Naive thymus-derived CD8-positive, alpha-beta T cell (primary cell): ENCODE measurements at regions not wholly inside any gene's neighbourhood (a gene's known extent, or its start where the extent isn't known, plus 50 kb on each side); places are given as distances from the start of the nearest gene placed in this dataset.
A peak's percentile ranks its signal among the peaks of the same experiment; 100 is the strongest.

ENCODE experiments used
- ATAC-seq, 2 donors: fragments of 150-1000 bp; cut with Tn5 transposase in 1 of 2; sonication (Bioruptor Pico), chemical (Tn5 transposase) in 1 of 2; 1 replicate in 1 of 2; 2 replicates in 1 of 2; pipeline ENCODE4 v1.10.0; 2021; ENCODE audit warnings: mild to moderate bottlenecking in 2 of 2, moderate library complexity in 2 of 2
- POLR2A ChIA-PET: fragments of 350-600 bp; sonication (Branson Sonifier 250); formaldehyde crosslinking; loops from one replicate; lab custom pipeline; 2021; ENCODE audit warnings: antibody characterized with exemption; lab: Charles Lee
- DNase-seq, 10 donors: peaks; one replicate each; pipeline versions ENCODE4 v3.0.0 to v3.0.0-alpha.2; 2020 to 2022
- H3K27ac Mint-ChIP-seq, 10 donors: one replicate each; pipeline ENCODE4 v1.8.0; 2020 to 2022; ENCODE audit warnings: mild to moderate bottlenecking in 10 of 10, mixed read lengths in 10 of 10, moderate library complexity in 4 of 10, inconsistent platforms in 1 of 10
- H3K27me3 Mint-ChIP-seq, 5 donors: one replicate each; pipeline ENCODE4 v1.8.0; 2021 to 2022; ENCODE audit warnings: mixed read lengths in 5 of 5
- H3K36me3 Mint-ChIP-seq, 3 donors: one replicate each; pipeline ENCODE4 v1.8.0; 2020 to 2022; ENCODE audit warnings: mixed read lengths in 3 of 3, mild to moderate bottlenecking in 2 of 3, inconsistent platforms in 1 of 3
- H3K4me1 Mint-ChIP-seq, 4 donors: one replicate each; pipeline ENCODE4 v1.8.0; 2021 to 2022; ENCODE audit warnings: mixed read lengths in 4 of 4
- H3K4me3 Mint-ChIP-seq, 10 donors: one replicate each; pipeline ENCODE4 v1.8.0; 2020 to 2022; ENCODE audit warnings: mild to moderate bottlenecking in 10 of 10, mixed read lengths in 10 of 10, moderate library complexity in 6 of 10, inconsistent platforms in 1 of 10
- H3K9me3 Mint-ChIP-seq, 9 donors: one replicate each; pipeline ENCODE4 v1.8.0; 2020 to 2022; ENCODE audit warnings: mixed read lengths in 9 of 9, mild to moderate bottlenecking in 3 of 9, inconsistent platforms in 1 of 9, moderate library complexity in 1 of 9

DNA sequence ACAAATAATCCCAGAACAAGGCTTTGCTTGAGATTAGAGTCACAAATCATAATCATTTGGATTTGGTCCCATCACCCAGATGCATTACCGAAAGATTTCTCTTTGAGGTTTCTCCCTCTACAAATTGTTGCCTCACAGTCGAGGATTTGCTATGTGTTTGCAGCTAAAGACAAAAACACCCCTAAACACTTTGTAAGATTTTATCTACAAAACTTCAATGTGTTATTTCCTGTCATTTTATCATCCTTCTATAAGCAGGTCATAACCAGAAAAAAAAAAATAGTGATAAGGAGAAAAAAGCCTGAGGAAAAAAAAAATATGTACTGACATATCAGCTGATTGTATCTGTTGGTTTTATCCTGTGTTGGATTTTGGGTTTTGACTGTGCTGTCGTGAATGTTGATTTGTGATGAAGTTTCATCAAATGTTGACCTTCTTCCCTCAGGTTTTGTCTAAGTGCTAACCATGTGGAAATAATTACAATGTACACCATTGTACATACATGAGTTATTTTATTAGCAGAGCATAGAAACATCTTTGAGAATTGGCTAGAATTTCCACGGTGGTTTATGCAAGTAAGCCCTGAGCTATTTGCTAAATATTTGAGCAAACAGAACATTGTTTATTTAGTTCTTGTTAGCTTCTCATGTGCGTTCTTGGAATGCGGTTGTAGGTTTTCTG is 274.4 kb downstream of the NEBL start:
- no peak overlapping the region for H3K4me3 Mint-ChIP-seq
- H3K9me3 Mint-ChIP-seq, result no peaks in the 10 kb centered on the region
- no peaks in the 10 kb centered on the region for H3K36me3 Mint-ChIP-seq
- POLR2A ChIA-PET, result no interaction called here
- H3K27me3 Mint-ChIP-seq, result no peaks in the 10 kb centered on the region
- H3K27ac Mint-ChIP-seq, result peak overlapping the region in 1 of 10 donors; percentile 20
- peaks cover 0 to 8% (median 0%) of the 10 kb centered on the region in 4 donors for H3K4me1 Mint-ChIP-seq
- no peak for DNase-seq
- ATAC-seq, result no peak

DNA sequence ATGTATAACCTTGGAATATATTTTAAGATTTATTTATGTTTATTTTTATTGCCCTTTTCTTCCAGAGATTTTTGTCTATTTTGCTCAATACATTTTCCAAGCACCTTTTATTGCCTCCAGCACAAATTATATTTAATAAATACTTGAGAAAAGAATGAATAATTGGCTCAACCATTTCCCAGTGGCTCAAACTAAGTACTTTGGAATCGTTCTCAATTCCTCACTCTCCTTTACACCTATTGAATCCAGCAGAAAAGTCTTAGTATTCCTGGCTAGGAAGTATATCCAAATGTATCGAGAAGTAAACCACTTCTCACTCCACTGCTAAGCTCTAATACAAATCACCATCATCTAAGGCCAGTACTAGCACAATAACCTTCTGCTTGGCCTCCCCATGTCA is 276.1 kb downstream of the NEBL start:
- Mint-ChIP-seq H3K9me3 (no peaks in the 10 kb centered on the region), H3K27ac (no peak overlapping the region), H3K4me1 (peaks cover 3 to 22% (median 9%) of the 10 kb centered on the region in 4 donors), H3K36me3 (no peaks in the 10 kb centered on the region), H3K27me3 (no peaks in the 10 kb centered on the region), H3K4me3 (no peak overlapping the region)
- DNase-seq (no peak), ATAC-seq (no peak)
- POLR2A ChIA-PET, result no interaction called here

DNA sequence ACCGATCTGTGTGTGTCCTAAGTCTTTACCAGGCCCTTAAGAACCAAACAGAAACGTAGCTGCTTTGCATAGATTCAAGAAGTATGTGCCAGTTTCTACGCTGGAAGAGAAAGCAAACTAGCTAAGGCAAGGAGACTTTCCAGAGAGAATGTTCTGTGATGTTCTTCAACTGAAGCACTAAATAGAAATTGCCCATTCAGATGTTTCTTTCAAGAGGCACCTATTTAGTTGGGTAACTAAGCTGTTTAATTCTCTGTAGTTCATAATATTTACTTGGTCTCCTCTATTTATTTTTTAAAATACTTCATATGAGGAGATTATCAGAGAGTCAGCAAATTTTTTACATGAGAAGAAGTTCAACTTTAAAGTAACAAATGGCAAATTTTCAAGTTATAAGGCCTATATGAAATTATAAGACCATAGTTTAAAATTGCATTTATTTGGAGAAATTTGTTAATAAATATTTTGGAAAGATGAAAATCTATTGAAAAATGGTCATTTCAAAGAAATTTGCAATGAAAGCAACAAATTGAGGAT is 279.0 kb downstream of the NEBL start:
- Mint-ChIP-seq H3K27ac (no peak overlapping the region), H3K27me3 (peaks cover 0 to 6% (median 0%) of the 10 kb centered on the region in 5 donors), H3K4me1 (peaks cover 3 to 34% (median 9%) of the 10 kb centered on the region in 4 donors), H3K4me3 (no peak overlapping the region), H3K36me3 (no peaks in the 10 kb centered on the region), H3K9me3 (peaks cover 0 to 6% (median 0%) of the 10 kb centered on the region in 9 donors)
- POLR2A ChIA-PET, result no interaction called here
- DNase-seq (no peak), ATAC-seq (no peak)

DNA sequence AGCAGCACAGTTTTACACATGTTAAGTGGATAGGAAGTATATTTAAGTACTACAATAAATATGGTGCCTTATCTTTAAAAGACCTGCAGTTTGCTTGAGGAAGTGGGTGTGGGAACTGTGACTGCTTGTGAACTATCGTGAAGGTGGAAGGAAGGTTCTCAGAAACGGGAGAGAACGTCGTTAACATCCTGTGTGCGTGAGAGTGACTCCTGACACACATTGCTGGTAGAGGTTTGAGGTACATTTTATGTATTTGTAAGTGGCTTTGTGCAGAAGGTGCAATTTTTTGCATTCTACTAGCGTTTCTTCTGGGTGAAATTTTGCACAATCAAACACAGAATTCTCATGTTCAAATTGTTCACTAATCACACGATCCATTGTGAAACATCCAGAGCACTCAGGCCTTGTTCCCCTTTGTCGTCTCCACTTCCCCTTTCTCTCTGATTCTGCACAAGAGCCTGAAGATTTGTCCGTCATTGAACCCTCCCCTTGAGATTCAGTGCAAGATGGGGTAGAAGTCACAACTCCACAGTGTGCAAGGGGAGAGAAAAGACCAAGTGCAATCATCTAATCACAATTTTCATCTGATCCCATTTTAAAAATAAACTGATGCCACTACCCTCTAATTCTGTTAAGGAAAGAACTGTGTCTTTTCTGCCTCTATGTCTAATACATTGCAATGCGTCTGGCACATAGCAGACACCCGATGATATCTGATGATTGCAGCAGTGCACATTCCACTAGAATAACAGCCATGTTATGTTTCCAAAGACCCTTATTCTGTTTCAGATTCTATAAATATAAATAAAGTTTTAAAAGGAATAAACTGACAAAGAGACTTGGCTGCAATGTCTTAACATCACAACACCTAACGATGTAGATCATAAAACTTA is 279.9 kb downstream of the NEBL start:
- H3K27ac Mint-ChIP-seq, result peak overlapping the region in 1 of 10 donors; percentile 55
- H3K27me3 Mint-ChIP-seq, result peaks cover 0 to 6% (median 0%) of the 10 kb centered on the region in 5 donors
- H3K4me3 Mint-ChIP-seq, result peak overlapping the region in 2 of 10 donors; percentile 11 to 13
- H3K36me3 Mint-ChIP-seq, result no peaks in the 10 kb centered on the region
- peaks cover 3 to 31% (median 9%) of the 10 kb centered on the region in 4 donors for H3K4me1 Mint-ChIP-seq
- no peak for DNase-seq
- ATAC-seq, result no peak
- POLR2A ChIA-PET, result no interaction called here
- peaks cover 0 to 6% (median 0%) of the 10 kb centered on the region in 9 donors for H3K9me3 Mint-ChIP-seq

DNA sequence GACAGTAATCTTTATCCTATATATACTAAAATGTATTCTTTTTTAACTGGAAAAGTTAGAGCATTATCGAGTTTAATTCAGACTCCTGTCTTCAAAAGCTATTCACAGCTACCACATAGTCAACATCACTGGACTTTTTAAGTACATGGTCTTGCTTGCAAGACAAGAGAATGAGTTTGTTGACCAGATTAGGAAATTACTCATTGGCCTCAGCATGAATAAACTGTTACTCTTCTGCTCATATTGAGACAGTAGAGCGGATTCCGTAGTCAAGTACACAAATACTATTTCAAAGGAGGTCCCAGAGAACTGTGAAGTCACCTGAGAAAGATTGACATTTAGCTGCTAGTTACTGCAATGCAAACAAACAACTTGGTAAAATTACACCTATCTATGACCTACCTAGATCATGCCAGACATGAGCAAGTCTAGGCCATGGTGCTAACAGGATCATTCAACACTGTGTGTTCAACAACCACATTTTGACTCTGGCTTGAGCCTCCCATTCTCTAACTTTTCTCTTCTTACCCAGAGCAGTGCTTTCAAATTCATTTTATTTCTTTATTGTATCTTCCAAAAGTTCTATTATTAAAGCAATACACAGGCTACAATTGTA is 280.9 kb downstream of the NEBL start:
- ATAC-seq (no peak), DNase-seq (no peak)
- POLR2A ChIA-PET, result no interaction called here
- H3K36me3 Mint-ChIP-seq, result no peaks in the 10 kb centered on the region
- H3K27ac Mint-ChIP-seq, result peak overlapping the region in 1 of 10 donors; percentile 55
- H3K9me3 Mint-ChIP-seq, result peaks cover 0 to 10% (median 0%) of the 10 kb centered on the region in 9 donors
- peaks cover 0 to 6% (median 0%) of the 10 kb centered on the region in 5 donors for H3K27me3 Mint-ChIP-seq
- H3K4me3 Mint-ChIP-seq, result no peak overlapping the region
- peaks cover 3 to 30% (median 9%) of the 10 kb centered on the region in 4 donors for H3K4me1 Mint-ChIP-seq

DNA sequence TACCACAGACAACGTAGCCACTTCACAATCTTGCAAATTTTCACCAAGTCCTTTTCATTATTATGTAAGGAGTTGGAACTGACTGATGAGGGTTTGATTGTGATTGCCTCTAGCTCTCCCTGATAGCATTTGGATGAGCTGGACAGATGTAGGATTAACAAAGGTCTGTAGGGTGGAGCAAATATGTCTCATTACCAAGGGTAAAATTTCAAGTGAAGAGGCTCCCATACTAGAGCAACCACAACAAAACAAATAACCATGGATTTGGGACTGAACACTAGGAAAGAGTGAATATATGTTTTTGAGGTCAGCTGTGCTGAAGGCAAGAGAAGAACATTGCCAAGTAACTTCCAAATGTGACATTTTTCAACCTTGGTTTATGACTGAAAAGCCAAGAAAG is 281.7 kb downstream of the NEBL start:
- Mint-ChIP-seq H3K27ac (no peak overlapping the region), H3K36me3 (no peaks in the 10 kb centered on the region), H3K9me3 (peaks cover 0 to 10% (median 0%) of the 10 kb centered on the region in 9 donors), H3K4me1 (peaks cover 3 to 30% (median 9%) of the 10 kb centered on the region in 4 donors), H3K27me3 (peaks cover 0 to 6% (median 0%) of the 10 kb centered on the region in 5 donors), H3K4me3 (no peak overlapping the region)
- no peak for DNase-seq
- no peak for ATAC-seq
- POLR2A ChIA-PET, result no interaction called here

DNA sequence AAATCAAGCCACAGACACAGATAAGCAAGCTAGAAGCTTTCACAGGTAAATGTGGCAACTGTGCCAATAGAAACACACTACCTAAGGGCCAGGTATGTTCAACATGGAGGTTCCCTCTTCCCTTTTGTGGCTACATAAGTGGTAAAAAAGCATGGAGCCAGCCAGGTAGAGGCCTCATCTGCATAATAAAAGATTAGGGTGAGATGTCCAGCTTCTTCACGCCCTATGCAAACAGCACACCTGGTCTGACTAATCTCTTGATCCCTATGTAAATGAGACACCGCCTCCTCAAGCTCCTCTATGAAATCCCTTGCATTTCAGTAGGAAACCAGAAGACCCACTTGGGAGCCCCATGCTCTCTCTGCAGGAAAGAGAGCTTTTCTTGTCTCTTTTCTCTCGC is 282.2 kb downstream of the NEBL start:
- H3K27ac Mint-ChIP-seq, result no peak overlapping the region
- DNase-seq (no peak), ATAC-seq (no peak)
- peaks cover 0 to 10% (median 0%) of the 10 kb centered on the region in 9 donors for H3K9me3 Mint-ChIP-seq
- H3K36me3 Mint-ChIP-seq, result no peaks in the 10 kb centered on the region
- peaks cover 3 to 30% (median 9%) of the 10 kb centered on the region in 4 donors for H3K4me1 Mint-ChIP-seq
- H3K4me3 Mint-ChIP-seq, result no peak overlapping the region
- POLR2A ChIA-PET, result no interaction called here
- H3K27me3 Mint-ChIP-seq, result peaks cover 0 to 6% (median 0%) of the 10 kb centered on the region in 5 donors

DNA sequence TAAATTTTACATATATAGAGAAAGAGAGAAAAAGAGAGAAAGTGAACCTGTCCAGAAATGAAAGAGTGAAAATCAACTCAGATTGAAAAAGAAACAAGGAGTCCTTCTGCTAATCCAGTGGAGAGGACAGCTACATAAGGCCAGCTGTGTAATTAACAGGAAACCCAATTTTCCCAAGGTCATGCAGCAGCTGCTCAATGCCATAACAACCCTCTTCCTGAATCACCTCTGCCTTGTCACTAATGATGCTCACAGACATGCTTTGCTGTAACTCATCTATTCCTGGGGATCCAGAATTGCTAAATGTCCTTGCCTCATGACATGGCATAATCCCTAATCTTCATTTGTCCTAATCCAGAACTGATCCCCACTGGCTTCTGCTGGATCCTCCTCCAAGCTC is 288.6 kb downstream of the NEBL start:
- Mint-ChIP-seq H3K27me3 (no peaks in the 10 kb centered on the region), H3K27ac (no peak overlapping the region), H3K4me1 (peaks cover 0 to 4% (median 0%) of the 10 kb centered on the region in 4 donors), H3K36me3 (no peaks in the 10 kb centered on the region), H3K4me3 (no peak overlapping the region), H3K9me3 (peaks cover 0 to 14% (median 0%) of the 10 kb centered on the region in 9 donors)
- ATAC-seq, result no peak
- POLR2A ChIA-PET, result no interaction called here
- no peak for DNase-seq

DNA sequence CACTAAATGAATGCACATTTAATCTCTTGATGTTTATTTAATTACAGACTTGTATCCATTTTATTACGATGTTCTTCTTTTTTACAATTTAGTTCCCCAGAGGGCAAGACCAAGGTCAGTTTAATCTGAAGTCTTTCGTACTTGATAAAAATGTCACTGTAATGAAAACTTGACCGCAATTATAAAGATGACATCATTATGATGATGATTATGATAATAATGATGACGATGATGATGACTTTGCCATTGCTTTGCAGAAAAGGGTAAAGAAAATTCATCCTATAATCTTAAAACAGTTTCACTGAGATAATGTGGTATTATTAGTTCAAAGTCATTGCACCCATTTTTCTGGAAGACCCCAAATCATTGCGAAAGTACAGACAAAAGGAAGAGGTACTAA is 290.1 kb downstream of the NEBL start:
- H3K4me1 Mint-ChIP-seq, result no peaks in the 10 kb centered on the region
- ATAC-seq (no peak), DNase-seq (no peak)
- H3K4me3 Mint-ChIP-seq, result no peak overlapping the region
- no peaks in the 10 kb centered on the region for H3K27me3 Mint-ChIP-seq
- peaks cover 0 to 18% (median 0%) of the 10 kb centered on the region in 9 donors for H3K9me3 Mint-ChIP-seq
- H3K27ac Mint-ChIP-seq, result no peak overlapping the region
- POLR2A ChIA-PET, result no interaction called here
- no peaks in the 10 kb centered on the region for H3K36me3 Mint-ChIP-seq

DNA sequence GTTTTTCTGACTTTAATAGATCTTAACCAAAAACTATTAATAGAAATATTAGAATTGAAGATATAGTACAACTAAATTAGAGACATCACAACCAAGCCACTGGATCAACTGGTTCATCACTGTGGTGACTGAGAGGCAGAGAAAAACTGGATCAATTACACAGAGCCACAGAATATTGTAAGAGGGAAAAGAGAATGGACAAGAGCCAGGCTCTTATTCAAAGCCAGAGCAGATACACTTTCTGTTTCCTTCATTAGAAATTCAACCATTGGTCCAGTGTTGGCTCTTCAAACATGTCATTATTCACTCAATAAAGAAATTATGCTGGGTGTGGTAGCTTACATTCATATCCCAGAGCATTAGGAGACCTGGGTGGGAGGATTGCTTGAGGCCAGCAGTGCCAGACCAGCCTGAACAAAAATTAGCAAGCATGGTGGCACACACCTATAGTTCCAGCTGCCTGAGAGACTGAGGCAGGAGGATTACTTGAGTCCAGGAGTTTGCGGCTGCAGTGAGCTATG is 295.1 kb downstream of the NEBL start:
- no peak overlapping the region for H3K27ac Mint-ChIP-seq
- no peaks in the 10 kb centered on the region for H3K27me3 Mint-ChIP-seq
- H3K4me1 Mint-ChIP-seq, result no peaks in the 10 kb centered on the region
- DNase-seq, result no peak
- H3K4me3 Mint-ChIP-seq, result no peak overlapping the region
- ATAC-seq, result no peak
- no peaks in the 10 kb centered on the region for H3K36me3 Mint-ChIP-seq
- POLR2A ChIA-PET, result no interaction called here
- H3K9me3 Mint-ChIP-seq, result peaks cover 0 to 11% (median 0%) of the 10 kb centered on the region in 9 donors

DNA sequence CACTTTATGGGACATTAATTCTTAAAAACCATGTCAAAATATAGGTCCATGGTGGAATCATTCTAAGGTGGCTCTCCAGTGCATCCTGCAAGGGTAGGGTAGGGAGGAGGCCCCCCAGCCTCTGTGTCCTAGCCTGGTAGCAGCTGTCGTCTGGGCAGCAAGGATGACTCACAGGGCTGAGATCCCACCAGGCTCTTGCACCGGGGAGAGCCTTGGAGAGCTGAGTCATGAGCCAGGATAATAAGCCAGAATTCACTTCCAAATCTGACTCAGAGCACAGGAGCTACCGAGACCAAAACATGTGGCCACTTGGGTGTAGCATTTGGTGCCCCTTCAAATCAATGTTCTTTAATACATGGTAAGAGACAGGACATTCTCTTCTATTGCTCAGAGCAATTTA is 298.5 kb downstream of the NEBL start:
- Mint-ChIP-seq H3K9me3 (peaks cover 0 to 11% (median 0%) of the 10 kb centered on the region in 9 donors), H3K27me3 (no peaks in the 10 kb centered on the region), H3K36me3 (no peaks in the 10 kb centered on the region), H3K27ac (no peak overlapping the region), H3K4me3 (no peak overlapping the region), H3K4me1 (peaks cover 0 to 3% (median 0%) of the 10 kb centered on the region in 4 donors)
- DNase-seq (no peak), ATAC-seq (no peak)
- POLR2A ChIA-PET, result no interaction called here

DNA sequence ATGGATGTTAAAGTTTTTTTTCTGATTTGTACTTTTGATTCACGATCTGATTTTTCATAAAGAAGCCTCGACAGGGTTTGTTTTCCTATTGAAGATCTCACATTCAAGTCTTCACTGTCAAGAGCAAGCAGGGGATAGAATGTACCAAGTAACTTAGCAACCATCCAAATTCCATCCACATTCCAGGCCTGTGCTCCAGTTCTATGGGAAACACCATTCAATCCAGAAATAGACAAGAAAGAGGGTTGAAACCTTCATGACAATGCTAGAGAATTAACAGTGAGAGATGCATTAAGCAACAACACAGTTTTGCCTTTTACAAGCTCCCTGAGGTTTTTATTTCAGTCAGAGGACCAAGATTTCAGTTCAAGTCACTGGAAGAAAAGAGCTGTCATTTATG is 300.2 kb downstream of the NEBL start:
- POLR2A ChIA-PET, result no interaction called here
- H3K4me3 Mint-ChIP-seq, result no peak overlapping the region
- peaks cover 0 to 3% (median 0%) of the 10 kb centered on the region in 4 donors for H3K4me1 Mint-ChIP-seq
- H3K9me3 Mint-ChIP-seq, result peaks cover 0 to 1% (median 0%) of the 10 kb centered on the region in 9 donors
- H3K27ac Mint-ChIP-seq, result no peak overlapping the region
- no peaks in the 10 kb centered on the region for H3K36me3 Mint-ChIP-seq
- DNase-seq, result no peak
- no peak for ATAC-seq
- H3K27me3 Mint-ChIP-seq, result no peaks in the 10 kb centered on the region
